ENCODE measurements at regions not wholly inside any gene's neighbourhood (a gene's known extent, or its start where the extent isn't known, plus 50 kb on each side); places are given as distances from the start of the nearest gene placed in this dataset.

DNA sequence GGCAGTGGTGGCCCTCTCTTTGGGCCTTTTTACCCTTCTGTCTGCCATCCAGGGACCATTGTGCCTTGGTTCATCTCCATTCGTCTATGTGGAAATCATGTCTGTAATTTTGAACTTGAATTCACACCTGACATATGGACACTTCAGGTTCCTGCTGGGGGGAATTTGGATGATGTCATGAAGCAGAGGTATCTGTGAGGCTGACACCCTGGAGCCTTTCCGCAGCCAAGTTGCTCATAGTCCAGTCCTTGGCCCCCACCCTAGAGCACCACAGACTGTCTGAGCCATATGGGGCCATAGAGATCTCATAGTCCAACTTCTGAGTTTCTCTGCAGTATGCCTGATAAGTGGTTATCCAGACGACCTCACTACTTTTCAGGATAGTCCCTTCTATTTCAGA, 147.7 kb upstream of the CACNA1E start:
- TF ChIP-seq, protein P1, sequence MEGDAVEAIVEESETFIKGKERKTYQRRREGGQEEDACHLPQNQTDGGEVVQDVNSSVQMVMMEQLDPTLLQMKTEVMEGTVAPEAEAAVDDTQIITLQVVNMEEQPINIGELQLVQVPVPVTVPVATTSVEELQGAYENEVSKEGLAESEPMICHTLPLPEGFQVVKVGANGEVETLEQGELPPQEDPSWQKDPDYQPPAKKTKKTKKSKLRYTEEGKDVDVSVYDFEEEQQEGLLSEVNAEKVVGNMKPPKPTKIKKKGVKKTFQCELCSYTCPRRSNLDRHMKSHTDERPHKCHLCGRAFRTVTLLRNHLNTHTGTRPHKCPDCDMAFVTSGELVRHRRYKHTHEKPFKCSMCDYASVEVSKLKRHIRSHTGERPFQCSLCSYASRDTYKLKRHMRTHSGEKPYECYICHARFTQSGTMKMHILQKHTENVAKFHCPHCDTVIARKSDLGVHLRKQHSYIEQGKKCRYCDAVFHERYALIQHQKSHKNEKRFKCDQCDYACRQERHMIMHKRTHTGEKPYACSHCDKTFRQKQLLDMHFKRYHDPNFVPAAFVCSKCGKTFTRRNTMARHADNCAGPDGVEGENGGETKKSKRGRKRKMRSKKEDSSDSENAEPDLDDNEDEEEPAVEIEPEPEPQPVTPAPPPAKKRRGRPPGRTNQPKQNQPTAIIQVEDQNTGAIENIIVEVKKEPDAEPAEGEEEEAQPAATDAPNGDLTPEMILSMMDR (conservative IDR thresholded peaks at IDR 0.05; ENCODE audit: control insufficient read depth, insufficient read depth, low read depth, low read length) = no peak
- no peak for DNase-seq (ENCODE audit: low read depth)
- no peak overlapping the region for H3K4me3 ChIP-seq (ENCODE audit: control insufficient read depth, low read depth, low read length)

DNA sequence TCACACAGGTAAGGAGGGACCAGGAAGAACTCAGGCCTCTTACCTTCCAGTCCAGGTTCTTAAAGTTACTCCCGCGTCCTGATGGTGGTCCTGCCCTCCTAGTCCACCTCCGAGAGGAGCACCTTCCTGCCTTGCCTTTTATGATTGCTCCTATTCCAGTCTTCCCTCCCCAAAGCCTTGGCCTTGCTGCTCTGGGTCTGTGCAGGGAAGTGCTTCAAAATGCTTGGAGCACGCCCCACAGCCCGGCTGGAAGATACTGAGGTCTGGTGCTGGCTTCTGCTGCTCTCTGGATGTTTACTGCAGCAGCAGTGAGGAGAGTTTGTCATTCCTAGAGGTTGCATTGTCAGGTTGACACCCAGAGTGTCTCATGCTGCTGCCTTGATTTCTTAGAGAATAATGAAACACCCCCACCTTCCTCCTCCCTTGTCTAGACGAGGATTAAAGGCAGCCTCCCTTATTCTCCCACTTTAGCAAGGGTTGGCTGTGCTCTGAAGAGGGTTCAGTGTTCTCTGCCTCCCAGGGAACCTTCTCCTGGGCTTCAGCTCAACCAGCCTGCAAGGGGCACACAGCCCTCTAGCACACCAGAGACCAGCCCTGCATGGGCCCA, 142.2 kb upstream of the CACNA1E start:
- TF ChIP-seq, protein P1 (conservative IDR thresholded peaks at IDR 0.05; ENCODE audit: control insufficient read depth, insufficient read depth, low read depth, low read length) = no peak
- no peak overlapping the region for H3K4me3 ChIP-seq (ENCODE audit: control insufficient read depth, low read depth, low read length)
- DNase-seq (ENCODE audit: low read depth) = no peak

DNA sequence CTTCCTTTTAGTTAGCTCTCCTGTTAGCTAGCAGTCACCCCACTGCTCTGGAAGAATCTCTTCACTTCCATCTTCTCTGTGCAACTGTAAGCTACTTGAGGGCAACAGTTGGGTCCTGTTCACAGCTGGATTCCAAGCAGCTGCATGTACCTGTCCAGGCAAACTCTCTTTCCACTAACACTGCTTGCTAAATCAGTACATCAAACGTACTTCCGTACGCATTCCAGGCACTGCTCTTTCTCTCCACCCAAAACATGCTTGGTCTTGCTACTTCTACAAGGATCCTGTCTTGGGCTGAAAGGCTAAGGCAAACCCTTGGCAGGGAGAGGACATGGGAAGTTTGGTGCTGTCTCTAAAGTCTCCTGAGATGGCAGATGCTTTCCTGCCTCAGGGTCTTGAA, 139.2 kb upstream of the CACNA1E start:
- no peak for DNase-seq (ENCODE audit: low read depth)
- TF ChIP-seq, protein P1 (conservative IDR thresholded peaks at IDR 0.05; ENCODE audit: control insufficient read depth, insufficient read depth, low read depth, low read length) = no peak
- H3K4me3 ChIP-seq (ENCODE audit: control insufficient read depth, low read depth, low read length) = no peak overlapping the region

DNA sequence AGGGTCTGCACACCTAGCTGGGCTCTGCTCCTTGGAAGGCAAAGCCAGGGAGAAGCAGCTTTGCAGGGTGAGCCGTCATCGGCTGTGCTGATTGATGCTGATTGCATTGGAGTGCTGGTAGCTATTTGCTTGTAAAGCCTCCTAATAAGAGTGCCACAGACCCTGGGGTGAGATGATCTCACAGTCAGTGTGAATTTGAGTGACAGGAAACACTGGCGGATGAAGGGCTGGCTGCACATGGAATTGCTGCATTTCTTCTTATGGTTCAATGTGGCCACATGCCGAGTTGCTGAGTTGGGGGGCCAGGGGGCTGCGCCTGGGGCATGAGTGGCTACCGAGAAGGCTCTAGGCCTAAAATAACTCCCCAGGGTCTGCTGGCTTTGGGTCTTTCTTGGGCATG, 138.2 kb upstream of the CACNA1E start:
- DNase-seq (ENCODE audit: low read depth) = no peak
- TF ChIP-seq, protein P1 (conservative IDR thresholded peaks at IDR 0.05; ENCODE audit: control insufficient read depth, insufficient read depth, low read depth, low read length) = no peak
- no peak overlapping the region for H3K4me3 ChIP-seq (ENCODE audit: control insufficient read depth, low read depth, low read length)

DNA sequence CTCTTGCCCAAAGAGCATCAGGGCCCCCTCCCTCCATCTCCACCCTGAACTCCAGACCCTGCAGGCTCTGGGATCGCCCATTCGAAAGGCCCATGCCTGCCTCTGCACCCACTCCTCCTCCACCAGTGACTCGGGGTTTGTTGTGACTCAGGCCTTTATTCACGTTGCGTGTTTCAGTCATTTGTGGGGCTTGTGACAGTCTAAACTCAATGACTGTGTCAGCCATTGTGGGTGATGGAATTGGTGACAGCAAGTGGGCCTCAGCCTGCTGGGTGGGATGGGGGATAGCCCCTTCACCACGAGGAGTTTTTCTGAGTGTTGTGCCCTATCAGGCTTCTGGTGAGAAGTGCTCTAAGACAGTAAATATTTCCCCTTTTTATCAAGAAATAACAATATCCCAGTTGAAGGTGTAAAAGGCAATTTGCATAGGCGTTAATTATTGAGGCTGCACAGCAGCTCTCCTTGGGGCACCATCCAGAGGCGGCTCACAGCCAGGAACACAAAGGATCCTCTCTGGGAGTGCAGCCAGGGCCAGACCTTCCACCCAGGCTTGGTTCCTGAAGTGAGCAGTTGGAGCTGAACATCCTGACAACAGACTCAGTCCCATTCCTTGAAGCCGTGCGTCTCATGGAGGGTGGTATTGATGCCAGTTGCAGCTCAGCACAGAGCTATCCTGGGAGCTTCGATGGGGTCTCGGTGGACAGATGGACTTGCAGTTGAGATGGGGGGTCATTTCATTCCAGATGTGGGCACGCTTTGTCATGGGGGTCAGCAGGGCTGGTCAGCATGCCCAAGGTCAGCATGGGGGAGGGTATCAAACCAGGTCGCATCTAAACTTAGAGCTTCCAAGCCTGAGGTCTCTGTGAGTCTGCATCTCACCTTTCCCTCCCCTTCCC, 135.6 kb upstream of the CACNA1E start:
- H3K4me3 ChIP-seq (ENCODE audit: control insufficient read depth, low read depth, low read length) = no peak overlapping the region
- TF ChIP-seq, protein P1 (conservative IDR thresholded peaks at IDR 0.05; ENCODE audit: control insufficient read depth, insufficient read depth, low read depth, low read length) = no peak
- DNase-seq (ENCODE audit: low read depth) = no peak

DNA sequence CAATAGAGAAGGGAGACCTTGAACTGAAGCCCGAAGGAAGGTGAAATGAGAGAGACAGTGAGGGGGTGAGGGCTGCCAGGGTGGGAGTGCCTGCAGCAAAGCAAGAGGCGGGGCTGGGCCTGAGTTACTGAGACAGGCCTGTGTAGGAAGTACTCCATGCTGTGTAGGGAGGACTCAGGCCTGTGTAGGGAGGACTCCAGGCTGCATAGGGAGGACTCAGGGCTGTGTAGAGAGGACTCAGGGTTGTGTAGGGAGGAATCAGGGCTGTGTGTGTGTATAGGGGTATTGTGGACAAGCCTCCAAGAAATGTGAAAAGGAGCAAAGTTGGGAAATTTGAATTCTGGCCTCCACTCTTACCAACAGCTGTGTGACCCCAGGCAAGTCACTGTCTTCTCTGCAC, 133.8 kb upstream of the CACNA1E start:
- H3K4me3 ChIP-seq (ENCODE audit: control insufficient read depth, low read depth, low read length) = no peak overlapping the region
- DNase-seq (ENCODE audit: low read depth) = no peak
- TF ChIP-seq, protein P1 (conservative IDR thresholded peaks at IDR 0.05; ENCODE audit: control insufficient read depth, insufficient read depth, low read depth, low read length) = no peak

Measured in fibroblast of mammary gland (primary cell).